PC-3 (cell line): ENCODE measurements at regions not wholly inside any gene's neighbourhood (a gene's known extent, or its start where the extent isn't known, plus 50 kb on each side); places are given as distances from the start of the nearest gene placed in this dataset.

Source experiments
- CTCF ChIP-seq: fragments of 300-600 bp; sonication (generic); conservative IDR thresholded peaks from 2 replicates; pipeline ENCODE4 v1.5.1; 2017; ENCODE audit warnings: antibody characterized with exemption, low read depth, mild to moderate bottlenecking, low read length
- EZH2 ChIP-seq: fragments of 300-600 bp; sonication (generic); IDR thresholded peaks from one replicate; pipeline ENCODE4 v1.6.1; 2017; ENCODE audit warnings: antibody characterized with exemption, mild to moderate bottlenecking, low read length; ENCODE audit not compliant: unreplicated experiment
- EZH2phosphoT487 ChIP-seq: fragments of 300-600 bp; sonication (generic); IDR thresholded peaks from 2 replicates; pipeline ENCODE4 v1.6.1; 2018; ENCODE audit warnings: mild to moderate bottlenecking, antibody characterized with exemption, low read length, borderline replicate concordance

DNA sequence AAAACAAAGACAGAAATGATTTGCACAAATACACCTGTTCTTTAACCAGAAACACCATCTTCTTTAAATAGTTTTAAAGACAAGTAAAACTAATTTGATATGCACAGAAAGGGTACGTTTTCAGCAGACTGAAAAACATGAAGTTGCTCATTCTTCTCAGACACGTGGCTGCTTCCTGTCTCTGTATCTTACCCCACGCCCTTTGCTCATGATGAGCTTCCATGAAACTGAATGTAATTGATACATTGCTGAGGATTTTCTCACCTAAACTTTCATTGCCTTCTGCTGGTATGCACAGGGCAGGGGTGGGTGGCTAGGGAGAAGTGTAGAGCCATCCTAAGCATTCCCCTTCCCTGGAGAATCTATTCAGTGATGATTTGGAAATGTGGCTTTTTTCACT, 644.3 kb downstream of the BCL11A start:
- no peak for TF ChIP-seq CTCF
- TF ChIP-seq EZH2, result no peak
- no peak for TF ChIP-seq EZH2phosphoT487
